HG02610 (cell line): ENCODE measurements at regions not wholly inside any gene's neighbourhood (a gene's known extent, or its start where the extent isn't known, plus 50 kb on each side); places are given as distances from the start of the nearest gene placed in this dataset.
"Not testable (repeated sequence)": the region's sequence is repeated elsewhere in the genome, so short reads cannot be mapped to it uniquely, and the experiment has no call there.

Experiments used
- ATAC-seq: cut with Tn5 transposase; IDR thresholded peaks from one replicate; pipeline ENCODE4 v1.9.1; 2021; ENCODE audit warnings: mild to moderate bottlenecking, moderate library complexity; ENCODE audit not compliant: unreplicated experiment

- ATAC-seq: no peak
Measured at GRCh38 chr7:125299003-125299765, 369.6 kb upstream of the POT1 start.

GRCh38 chr7:125279961-125280360 is 350.3 kb upstream of the POT1 start:
- no peak for ATAC-seq

DNA sequence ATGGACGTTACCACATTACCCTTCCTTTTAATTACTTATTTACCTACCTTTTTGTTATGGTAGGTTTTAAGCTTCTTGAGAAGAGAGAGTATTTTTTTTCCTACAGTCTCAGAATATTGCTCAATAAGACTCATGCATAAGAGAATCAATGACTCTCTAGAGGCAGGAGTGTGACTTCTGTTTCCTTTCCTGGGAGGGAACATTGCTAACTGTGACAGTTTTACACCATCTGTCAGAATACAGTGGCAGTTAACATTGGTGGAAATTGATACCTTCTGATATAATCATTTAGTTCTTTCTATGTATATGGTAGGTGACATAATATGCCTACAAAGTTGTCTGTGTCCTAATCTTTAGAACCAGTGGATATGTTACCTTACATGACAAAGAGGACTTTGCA is 348.7 kb upstream of the POT1 start:
- no peak for ATAC-seq

DNA sequence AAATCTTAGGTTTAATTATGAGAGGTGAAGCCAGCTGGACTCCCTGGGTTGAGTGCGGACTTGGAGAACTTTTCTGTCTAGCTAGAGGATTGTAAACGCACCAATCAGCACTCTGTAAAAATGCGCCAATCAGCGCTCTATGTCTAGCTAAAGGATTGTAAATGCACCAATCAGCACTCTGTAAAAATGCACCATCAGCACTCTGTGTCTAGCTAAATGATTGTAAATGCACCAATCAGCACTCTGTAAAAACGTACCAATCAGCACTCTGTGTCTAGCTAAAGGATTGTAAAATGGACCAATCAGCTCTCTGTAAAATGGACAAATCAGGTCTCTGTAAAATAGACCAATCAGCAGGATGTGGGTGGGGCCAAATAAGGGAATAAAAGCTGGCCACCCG is 345.1 kb upstream of the POT1 start:
- not testable (repeated sequence) for ATAC-seq

DNA sequence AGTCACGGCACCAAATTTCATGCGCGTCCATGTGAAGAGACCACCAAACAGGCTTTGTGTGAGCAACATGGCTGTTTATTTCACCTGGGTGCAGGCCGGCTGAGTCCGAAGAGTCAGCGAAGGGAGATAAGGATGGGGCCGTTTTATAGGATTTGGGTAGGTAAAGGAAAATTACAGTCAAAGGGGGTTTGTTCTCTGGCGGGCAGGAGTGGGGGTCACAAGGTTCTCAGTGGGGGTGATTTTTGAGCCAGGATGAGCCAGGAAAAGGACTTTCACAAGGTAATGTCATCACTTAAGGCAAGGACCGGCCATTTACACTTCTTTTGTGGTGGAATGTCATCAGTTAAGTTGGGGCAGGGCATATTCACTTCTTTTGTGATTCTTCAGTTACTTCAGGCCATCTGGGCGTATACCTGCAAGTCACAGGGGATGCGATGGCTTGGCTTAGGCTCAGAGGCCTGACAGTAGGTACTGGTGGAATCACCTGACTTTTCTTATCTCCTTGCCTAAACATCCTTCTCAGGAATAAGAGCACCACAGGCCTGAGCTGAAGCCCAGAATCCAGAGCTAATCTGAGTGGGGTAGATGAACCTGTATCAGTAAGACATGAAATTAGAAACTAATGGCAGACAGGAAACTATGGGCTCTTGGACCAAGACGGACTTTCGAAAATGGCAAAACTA is 334.7 kb upstream of the POT1 start:
- ATAC-seq: not testable (repeated sequence)

DNA sequence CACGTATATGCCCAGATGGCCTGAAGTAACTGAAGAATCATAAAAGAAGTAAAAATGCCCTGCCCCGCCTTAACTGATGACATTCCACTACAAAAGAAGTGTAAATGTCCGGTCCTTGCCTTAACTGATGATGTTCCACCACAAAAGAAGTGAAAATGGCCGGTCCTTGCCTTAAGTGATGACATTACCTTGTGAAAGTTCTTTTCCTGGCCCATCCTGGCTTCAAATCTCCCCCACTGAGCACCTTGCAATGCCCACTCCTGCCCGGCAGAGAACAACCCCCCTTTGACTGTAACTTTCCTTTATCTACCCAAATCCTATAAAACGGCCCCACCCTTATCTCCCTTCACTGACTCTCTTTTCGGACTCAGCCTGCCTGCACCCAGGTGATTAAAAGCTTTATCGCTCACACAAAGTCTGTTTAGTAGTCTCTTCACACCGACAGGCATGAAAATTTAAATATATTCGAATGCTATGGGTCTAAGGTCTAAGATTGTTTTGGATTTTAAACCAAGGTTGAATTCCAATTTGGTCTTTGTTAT is 329.3 kb upstream of the POT1 start:
- not testable (repeated sequence) for ATAC-seq

DNA sequence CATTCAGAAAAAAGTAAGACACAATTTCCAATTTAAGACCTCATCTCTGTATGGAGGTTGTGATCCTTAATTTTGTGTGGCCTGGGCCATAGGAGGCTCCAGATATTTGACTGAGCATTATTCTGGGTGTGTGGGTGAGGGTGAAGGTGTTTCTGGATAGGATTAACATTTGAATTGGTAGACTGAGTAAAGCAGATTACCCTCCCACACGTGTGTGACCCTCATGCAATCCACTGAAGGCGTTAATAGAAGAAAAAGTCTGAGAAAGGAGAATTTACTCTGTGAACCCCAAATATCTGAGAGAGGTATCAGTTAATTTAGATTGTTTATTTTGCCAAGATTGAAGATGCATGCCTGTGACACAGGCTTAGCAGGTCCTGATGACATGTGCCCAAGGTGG is 328.0 kb upstream of the POT1 start:
- no peak for ATAC-seq

GRCh38 chr7:125256446-125256845 is 326.8 kb upstream of the POT1 start:
- ATAC-seq: no peak

GRCh38 chr7:125255810-125256209 is 326.2 kb upstream of the POT1 start:
- no peak for ATAC-seq

- ATAC-seq: no peak
Measured at GRCh38 chr7:125254566-125254965, 324.9 kb upstream of the POT1 start.

DNA sequence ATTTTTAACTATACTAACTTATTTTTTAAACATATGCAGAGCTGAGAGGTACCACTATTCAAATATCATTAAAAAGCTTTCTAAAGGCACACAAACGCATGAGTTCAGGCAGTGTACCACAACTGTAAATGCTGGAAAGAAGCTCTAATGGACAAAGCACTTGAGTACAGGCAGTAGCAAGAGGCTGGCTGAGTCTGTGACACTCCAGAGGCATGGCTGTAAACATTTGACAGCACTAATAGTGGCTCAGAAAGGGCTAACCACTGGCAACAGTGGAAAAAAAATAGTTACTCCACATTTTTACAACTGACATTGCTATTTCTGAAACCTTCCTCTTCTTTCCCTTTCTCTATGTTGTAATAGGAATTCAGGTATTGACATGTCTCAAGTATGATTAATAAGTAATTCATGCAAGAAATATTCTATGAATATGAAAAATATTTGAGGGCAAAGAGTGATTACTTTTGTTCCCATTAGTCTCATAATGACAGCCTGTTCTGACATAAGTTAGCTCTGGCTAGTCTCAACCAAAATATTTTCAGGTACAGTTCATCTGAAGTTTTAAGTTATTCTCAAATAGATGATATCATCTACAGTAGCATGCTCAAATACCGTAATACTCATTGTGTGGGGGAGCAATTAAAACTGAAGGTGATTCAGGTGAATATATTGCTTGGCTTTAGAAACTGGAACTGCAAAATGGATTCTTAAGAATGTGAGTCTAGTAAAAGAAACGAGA is 324.0 kb upstream of the POT1 start:
- ATAC-seq: no peak

DNA sequence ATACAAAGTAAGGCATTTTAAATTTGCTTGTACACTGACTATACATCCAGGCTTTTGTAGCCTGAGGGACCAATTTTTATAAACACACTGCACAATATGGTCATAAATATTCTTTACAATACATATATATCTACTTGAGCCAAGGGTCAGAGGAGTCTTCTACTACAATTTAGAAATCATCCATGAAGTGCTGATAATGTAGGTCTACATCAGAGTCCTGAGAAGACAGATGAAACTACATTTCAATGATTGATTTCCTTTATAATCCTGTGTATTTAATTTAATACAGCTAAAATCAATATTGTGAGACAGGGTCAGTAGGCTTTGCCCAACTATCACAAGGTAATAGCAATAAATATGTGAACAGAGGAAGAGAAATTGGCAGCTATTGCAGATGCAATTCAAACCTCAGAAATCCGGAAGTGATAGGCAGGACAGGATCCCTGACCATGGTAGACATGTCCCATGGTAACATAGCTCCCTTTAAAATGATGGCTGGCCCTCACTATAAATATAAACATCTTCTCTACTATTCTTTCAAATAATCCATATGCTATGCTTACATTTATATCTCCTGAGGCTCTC is 318.0 kb upstream of the POT1 start:
- ATAC-seq: no peak

DNA sequence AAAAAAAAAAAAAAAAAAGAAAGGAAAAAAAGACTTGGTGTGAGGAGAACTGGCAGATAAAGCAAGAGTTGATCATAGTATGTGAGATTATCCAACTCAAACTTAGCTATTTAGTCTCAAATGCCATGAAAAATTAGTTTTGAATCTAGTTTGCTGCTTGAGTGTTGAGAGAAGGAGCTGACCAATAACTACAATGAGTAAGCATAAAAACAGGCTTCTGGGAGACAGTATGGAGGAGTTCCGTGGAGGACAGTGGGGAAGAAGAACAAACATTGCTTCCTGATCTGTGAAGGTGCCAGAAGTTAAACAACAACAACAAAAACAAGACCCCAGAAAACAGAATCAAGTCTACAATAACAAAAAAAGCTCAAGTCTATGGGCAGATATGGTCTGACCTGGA is 317.1 kb upstream of the POT1 start:
- no peak for ATAC-seq

GRCh38 chr7:125241548-125241947 is 311.9 kb upstream of the POT1 start:
- no peak for ATAC-seq

- no peak for ATAC-seq
Measured at GRCh38 chr7:125222596-125222995, 293.0 kb upstream of the POT1 start.

GRCh38 chr7:125218076-125218475 is 288.5 kb upstream of the POT1 start:
- ATAC-seq: no peak

DNA sequence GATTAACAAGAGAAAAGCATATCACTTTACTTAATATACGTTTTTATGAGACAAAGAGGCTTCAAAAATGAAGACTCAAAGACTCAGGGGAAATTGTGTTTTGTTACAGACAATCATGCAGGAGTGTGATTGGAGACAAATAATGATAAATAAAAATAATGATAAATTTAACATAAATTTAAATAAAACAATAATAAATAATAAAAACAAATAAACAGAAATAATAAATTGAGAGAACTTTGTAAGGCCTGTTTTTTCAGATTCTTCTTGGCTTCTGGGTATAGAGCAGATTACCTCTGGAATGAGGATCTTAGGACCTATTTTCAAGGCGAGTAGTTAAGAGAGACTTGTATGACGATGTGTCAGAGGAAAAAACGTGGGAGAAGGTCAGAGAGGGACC is 271.4 kb upstream of the POT1 start:
- no peak for ATAC-seq

- ATAC-seq: no peak
Measured at GRCh38 chr7:125197731-125198393, 268.2 kb upstream of the POT1 start.

- no peak for ATAC-seq
Measured at GRCh38 chr7:125195156-125195555, 265.5 kb upstream of the POT1 start.

- no peak for ATAC-seq
Measured at GRCh38 chr7:125193263-125193662, 263.6 kb upstream of the POT1 start.

DNA sequence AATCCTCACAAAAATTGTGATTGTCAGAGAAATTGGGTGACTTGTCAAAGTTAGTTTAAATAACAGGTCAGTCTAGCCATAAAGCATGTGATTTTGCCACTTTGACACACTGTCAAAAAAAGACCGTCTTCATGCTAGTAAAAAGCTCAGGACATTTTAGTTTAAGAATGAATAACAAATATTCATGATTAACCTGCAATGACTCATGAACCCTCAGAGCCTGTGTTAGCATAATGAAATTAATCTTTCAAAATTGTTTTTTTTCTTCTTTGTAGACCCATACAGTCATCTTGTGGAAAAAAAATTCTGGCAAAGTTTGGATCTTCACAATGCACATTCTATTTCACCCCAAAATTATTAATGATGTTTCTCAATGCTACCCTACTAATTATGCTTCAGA is 255.2 kb upstream of the POT1 start:
- ATAC-seq: no peak
